Fibroblast of lung (primary cell): ENCODE measurements at regions not wholly inside any gene's neighbourhood (a gene's known extent, or its start where the extent isn't known, plus 50 kb on each side); places are given as distances from the start of the nearest gene placed in this dataset.

Experiments used
- DNase-seq, 2 donors: peaks; one replicate each; pipeline versions ENCODE4 v3.0.0 to v3.0.0-alpha.2; 2010; ENCODE audit warnings: low read depth in 2 of 2
- H2AFZ ChIP-seq: 2 replicates; pipeline ENCODE4 v1.5.1; 2012; ENCODE audit warnings: low read length, control low read depth, inconsistent platforms
- H3K27ac ChIP-seq: 2 replicates; pipeline ENCODE4 v1.5.1; 2011; ENCODE audit warnings: low read length, control low read depth; ENCODE audit not compliant: insufficient read depth
- H3K27me3 ChIP-seq: 2 replicates; pipeline ENCODE4 v1.5.1; 2011; ENCODE audit warnings: mild to moderate bottlenecking, low read length; ENCODE audit not compliant: control insufficient read depth, insufficient read depth
- H3K36me3 ChIP-seq: 2 replicates; pipeline ENCODE4 v1.5.1; 2011; ENCODE audit warnings: low read length; ENCODE audit not compliant: control insufficient read depth, insufficient read depth
- H3K4me1 ChIP-seq: 2 replicates; pipeline ENCODE4 v1.5.1; 2011; ENCODE audit warnings: low read length; ENCODE audit not compliant: control insufficient read depth, insufficient read depth; ENCODE audit errors: extremely low read depth
- H3K4me2 ChIP-seq: 2 replicates; pipeline ENCODE4 v1.5.1; 2011; ENCODE audit warnings: low read length, control low read depth; ENCODE audit not compliant: insufficient read depth; ENCODE audit errors: extremely low read depth
- H3K4me3 ChIP-seq, 4 experiments: fragments of 200-600 bp in 1 of 4; sonication (generic) in 1 of 4; replicated peaks in 1 of 4; 2 replicates each; pipeline ENCODE4 v1.5.1; 2011 to 2016; ENCODE audit warnings: low read length in 4 of 4, low read depth in 3 of 4, mild to moderate bottlenecking in 3 of 4, control low read depth in 2 of 4, inconsistent platforms in 1 of 4, mixed read lengths in 1 of 4; ENCODE audit not compliant: insufficient read depth in 1 of 4; ENCODE audit errors: control extremely low read depth in 1 of 4
- H3K79me2 ChIP-seq: 2 replicates; pipeline ENCODE4 v1.5.1; 2012; ENCODE audit warnings: mild to moderate bottlenecking, low read length, inconsistent platforms; ENCODE audit not compliant: control insufficient read depth, insufficient read depth
- H3K9ac ChIP-seq: 2 replicates; pipeline ENCODE4 v1.5.1; 2011; ENCODE audit warnings: mild to moderate bottlenecking, low read length, control low read depth; ENCODE audit not compliant: insufficient read depth
- H3K9me3 ChIP-seq: 2 replicates; pipeline ENCODE4 v1.5.1; 2012; ENCODE audit warnings: low read depth, low read length; ENCODE audit not compliant: control insufficient read depth, insufficient read depth
- H4K20me1 ChIP-seq: 2 replicates; pipeline ENCODE4 v1.5.1; 2011; ENCODE audit warnings: low read length; ENCODE audit not compliant: control insufficient read depth, insufficient read depth; ENCODE audit errors: extremely low read depth
- CTCF ChIP-seq, 2 donors: IDR thresholded peaks in 1 of 2; conservative IDR thresholded peaks in 1 of 2; 1 replicate in 1 of 2; 2 replicates in 1 of 2; pipeline ENCODE4 v1.5.1; 2011 to 2012; ENCODE audit warnings: low read length in 2 of 2, control low read depth in 1 of 2, inconsistent platforms in 1 of 2, low read depth in 1 of 2, mild to moderate bottlenecking in 1 of 2
- EZH2 ChIP-seq: IDR thresholded peaks from 2 replicates; pipeline ENCODE4 v1.5.1; 2012; ENCODE audit warnings: low read length, control low read depth, mild to moderate bottlenecking; ENCODE audit errors: missing control alignments

- peaks cover 17% of the 10 kb centered on the region for H3K4me1 ChIP-seq
- no peak overlapping the region for H2AFZ ChIP-seq
- H3K9me3 ChIP-seq: no peaks in the 10 kb centered on the region
- H3K27me3 ChIP-seq: peaks cover 4% of the 10 kb centered on the region
- TF ChIP-seq EZH2 (no peak), CTCF (conservative IDR thresholded peaks at IDR 0.05 in 1 of 2, IDR thresholded peaks at IDR 0.05 in 1 of 2; ENCODE audit: low read depth in 1 of 2, low read length in 2 of 2) (no peak)
- no peaks in the 10 kb centered on the region for H3K36me3 ChIP-seq
- H3K27ac ChIP-seq: no peak overlapping the region
- H4K20me1 ChIP-seq: no peaks in the 10 kb centered on the region
- DNase-seq: no peak
- H3K4me2 ChIP-seq: no peak overlapping the region
- H3K9ac ChIP-seq: no peak overlapping the region
- no peaks in the 10 kb centered on the region for H3K79me2 ChIP-seq
- no peak overlapping the region for H3K4me3 ChIP-seq
Observed at GRCh38 chr21:38911484-38912101, 105.9 kb downstream of the ETS2 start.

GRCh38 chr21:38910390-38911067 is 104.8 kb downstream of the ETS2 start:
- H3K27me3 ChIP-seq: peaks cover 2% of the 10 kb centered on the region
- no peak overlapping the region for H3K4me2 ChIP-seq
- H3K27ac ChIP-seq: no peak overlapping the region
- H3K4me1 ChIP-seq: peaks cover 17% of the 10 kb centered on the region
- no peak overlapping the region for H3K9ac ChIP-seq
- no peak overlapping the region for H3K4me3 ChIP-seq
- no peak overlapping the region for H2AFZ ChIP-seq
- H4K20me1 ChIP-seq: no peaks in the 10 kb centered on the region
- H3K9me3 ChIP-seq: no peaks in the 10 kb centered on the region
- H3K36me3 ChIP-seq: no peaks in the 10 kb centered on the region
- TF ChIP-seq EZH2: no peak
- TF ChIP-seq CTCF (conservative IDR thresholded peaks at IDR 0.05 in 1 of 2, IDR thresholded peaks at IDR 0.05 in 1 of 2; ENCODE audit: low read depth in 1 of 2, low read length in 2 of 2): no peak
- H3K79me2 ChIP-seq: no peaks in the 10 kb centered on the region
- no peak for DNase-seq

GRCh38 chr21:38909929-38910328 is 104.2 kb downstream of the ETS2 start:
- Histone ChIP-seq H3K9me3 (no peaks in the 10 kb centered on the region), H3K36me3 (no peaks in the 10 kb centered on the region), H3K9ac (no peak overlapping the region), H3K79me2 (no peaks in the 10 kb centered on the region), H3K4me3 (no peak overlapping the region), H3K4me1 (peaks cover 16% of the 10 kb centered on the region), H3K4me2 (no peak overlapping the region), H3K27ac (no peak overlapping the region), H4K20me1 (no peaks in the 10 kb centered on the region), H3K27me3 (peaks cover 2% of the 10 kb centered on the region), H2AFZ (no peak overlapping the region)
- no peak for DNase-seq
- TF ChIP-seq EZH2 (no peak), CTCF (conservative IDR thresholded peaks at IDR 0.05 in 1 of 2, IDR thresholded peaks at IDR 0.05 in 1 of 2; ENCODE audit: low read depth in 1 of 2, low read length in 2 of 2) (no peak)
